Fibroblast of lung (primary cell): ENCODE measurements at regions not wholly inside any gene's neighbourhood (a gene's known extent, or its start where the extent isn't known, plus 50 kb on each side); places are given as distances from the start of the nearest gene placed in this dataset.

ENCODE experiments used
- DNase-seq, 2 donors: peaks; one replicate each; pipeline versions ENCODE4 v3.0.0 to v3.0.0-alpha.2; 2010; ENCODE audit warnings: low read depth in 2 of 2
- H2AFZ ChIP-seq: 2 replicates; pipeline ENCODE4 v1.5.1; 2012; ENCODE audit warnings: low read length, control low read depth, inconsistent platforms
- H3K27ac ChIP-seq: 2 replicates; pipeline ENCODE4 v1.5.1; 2011; ENCODE audit warnings: low read length, control low read depth; ENCODE audit not compliant: insufficient read depth
- H3K27me3 ChIP-seq: 2 replicates; pipeline ENCODE4 v1.5.1; 2011; ENCODE audit warnings: mild to moderate bottlenecking, low read length; ENCODE audit not compliant: control insufficient read depth, insufficient read depth
- H3K36me3 ChIP-seq: 2 replicates; pipeline ENCODE4 v1.5.1; 2011; ENCODE audit warnings: low read length; ENCODE audit not compliant: control insufficient read depth, insufficient read depth
- H3K4me1 ChIP-seq: 2 replicates; pipeline ENCODE4 v1.5.1; 2011; ENCODE audit warnings: low read length; ENCODE audit not compliant: control insufficient read depth, insufficient read depth; ENCODE audit errors: extremely low read depth
- H3K4me2 ChIP-seq: 2 replicates; pipeline ENCODE4 v1.5.1; 2011; ENCODE audit warnings: low read length, control low read depth; ENCODE audit not compliant: insufficient read depth; ENCODE audit errors: extremely low read depth
- H3K4me3 ChIP-seq, 4 experiments: fragments of 200-600 bp in 1 of 4; sonication (generic) in 1 of 4; replicated peaks in 1 of 4; 2 replicates each; pipeline ENCODE4 v1.5.1; 2011 to 2016; ENCODE audit warnings: low read length in 4 of 4, low read depth in 3 of 4, mild to moderate bottlenecking in 3 of 4, control low read depth in 2 of 4, inconsistent platforms in 1 of 4, mixed read lengths in 1 of 4; ENCODE audit not compliant: insufficient read depth in 1 of 4; ENCODE audit errors: control extremely low read depth in 1 of 4
- H3K79me2 ChIP-seq: 2 replicates; pipeline ENCODE4 v1.5.1; 2012; ENCODE audit warnings: mild to moderate bottlenecking, low read length, inconsistent platforms; ENCODE audit not compliant: control insufficient read depth, insufficient read depth
- H3K9ac ChIP-seq: 2 replicates; pipeline ENCODE4 v1.5.1; 2011; ENCODE audit warnings: mild to moderate bottlenecking, low read length, control low read depth; ENCODE audit not compliant: insufficient read depth
- H3K9me3 ChIP-seq: 2 replicates; pipeline ENCODE4 v1.5.1; 2012; ENCODE audit warnings: low read depth, low read length; ENCODE audit not compliant: control insufficient read depth, insufficient read depth
- H4K20me1 ChIP-seq: 2 replicates; pipeline ENCODE4 v1.5.1; 2011; ENCODE audit warnings: low read length; ENCODE audit not compliant: control insufficient read depth, insufficient read depth; ENCODE audit errors: extremely low read depth
- EZH2 ChIP-seq: IDR thresholded peaks from 2 replicates; pipeline ENCODE4 v1.5.1; 2012; ENCODE audit warnings: low read length, control low read depth, mild to moderate bottlenecking; ENCODE audit errors: missing control alignments
- TF ChIP-seq, protein P1 (sequence below), 2 donors: IDR thresholded peaks in 1 of 2; conservative IDR thresholded peaks in 1 of 2; 1 replicate in 1 of 2; 2 replicates in 1 of 2; pipeline ENCODE4 v1.5.1; 2011 to 2012; ENCODE audit warnings: low read length in 2 of 2, control low read depth in 1 of 2, inconsistent platforms in 1 of 2, low read depth in 1 of 2, mild to moderate bottlenecking in 1 of 2

DNA sequence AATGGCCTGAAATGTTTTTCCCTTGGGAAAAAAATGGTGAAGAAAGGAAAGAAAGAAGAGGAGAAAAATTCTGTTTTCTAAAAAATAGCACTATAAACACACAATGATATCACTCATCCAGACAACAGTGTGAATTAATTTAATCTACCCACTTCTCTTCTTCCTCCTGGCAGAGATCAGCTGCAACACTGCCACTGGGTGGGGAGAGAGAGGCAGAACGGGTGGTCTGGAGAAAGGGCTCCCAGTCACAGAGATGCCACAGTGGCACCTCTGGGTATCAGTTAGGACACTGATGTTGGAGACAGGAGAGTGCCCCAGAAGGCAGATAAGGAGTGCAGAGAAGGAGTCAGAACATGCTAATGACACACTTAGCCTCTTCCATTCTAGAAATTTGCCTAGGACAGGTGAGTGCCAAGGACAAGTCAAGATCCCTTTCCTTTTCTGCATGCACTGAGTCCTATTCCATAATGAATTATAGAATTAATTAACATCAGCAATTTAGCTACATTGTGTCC, 168.6 kb downstream of the SUCLA2 start:
- no peak overlapping the region for H3K4me3 ChIP-seq
- no peaks in the 10 kb centered on the region for H3K79me2 ChIP-seq
- H3K9me3 ChIP-seq, result no peaks in the 10 kb centered on the region
- no peak for TF ChIP-seq EZH2
- TF ChIP-seq, protein P1, sequence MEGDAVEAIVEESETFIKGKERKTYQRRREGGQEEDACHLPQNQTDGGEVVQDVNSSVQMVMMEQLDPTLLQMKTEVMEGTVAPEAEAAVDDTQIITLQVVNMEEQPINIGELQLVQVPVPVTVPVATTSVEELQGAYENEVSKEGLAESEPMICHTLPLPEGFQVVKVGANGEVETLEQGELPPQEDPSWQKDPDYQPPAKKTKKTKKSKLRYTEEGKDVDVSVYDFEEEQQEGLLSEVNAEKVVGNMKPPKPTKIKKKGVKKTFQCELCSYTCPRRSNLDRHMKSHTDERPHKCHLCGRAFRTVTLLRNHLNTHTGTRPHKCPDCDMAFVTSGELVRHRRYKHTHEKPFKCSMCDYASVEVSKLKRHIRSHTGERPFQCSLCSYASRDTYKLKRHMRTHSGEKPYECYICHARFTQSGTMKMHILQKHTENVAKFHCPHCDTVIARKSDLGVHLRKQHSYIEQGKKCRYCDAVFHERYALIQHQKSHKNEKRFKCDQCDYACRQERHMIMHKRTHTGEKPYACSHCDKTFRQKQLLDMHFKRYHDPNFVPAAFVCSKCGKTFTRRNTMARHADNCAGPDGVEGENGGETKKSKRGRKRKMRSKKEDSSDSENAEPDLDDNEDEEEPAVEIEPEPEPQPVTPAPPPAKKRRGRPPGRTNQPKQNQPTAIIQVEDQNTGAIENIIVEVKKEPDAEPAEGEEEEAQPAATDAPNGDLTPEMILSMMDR (conservative IDR thresholded peaks at IDR 0.05 in 1 of 2, IDR thresholded peaks at IDR 0.05 in 1 of 2; ENCODE audit: low read depth in 1 of 2, low read length in 2 of 2), result no peak
- no peak for DNase-seq
- no peak overlapping the region for H3K4me2 ChIP-seq
- no peaks in the 10 kb centered on the region for H3K27me3 ChIP-seq
- no peak overlapping the region for H2AFZ ChIP-seq
- no peak overlapping the region for H3K9ac ChIP-seq
- H3K4me1 ChIP-seq, result no peaks in the 10 kb centered on the region
- H4K20me1 ChIP-seq, result no peaks in the 10 kb centered on the region
- H3K27ac ChIP-seq, result no peak overlapping the region
- no peaks in the 10 kb centered on the region for H3K36me3 ChIP-seq

DNA sequence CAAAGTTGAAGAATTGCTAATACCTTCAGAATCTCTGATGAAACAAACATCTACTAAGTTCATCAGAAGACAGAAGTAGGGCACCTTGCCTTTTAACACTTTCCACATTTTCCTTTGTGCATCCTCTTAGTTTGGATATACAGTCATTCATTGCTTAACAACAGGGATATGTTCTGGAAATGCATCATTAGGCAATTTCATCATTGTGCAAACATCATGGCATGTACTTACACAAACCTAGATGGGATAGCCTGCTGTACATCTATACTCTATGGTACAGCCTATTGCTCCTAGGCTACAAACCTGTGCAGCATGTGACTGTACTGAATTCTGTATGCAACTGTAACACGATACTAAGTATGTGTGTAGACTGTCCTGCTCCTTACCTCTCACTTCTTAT, 169.8 kb downstream of the SUCLA2 start:
- H3K9me3 ChIP-seq, result no peaks in the 10 kb centered on the region
- TF ChIP-seq, protein P1 (conservative IDR thresholded peaks at IDR 0.05 in 1 of 2, IDR thresholded peaks at IDR 0.05 in 1 of 2; ENCODE audit: low read depth in 1 of 2, low read length in 2 of 2), result no peak
- no peak for TF ChIP-seq EZH2
- H3K4me1 ChIP-seq, result no peaks in the 10 kb centered on the region
- no peaks in the 10 kb centered on the region for H3K79me2 ChIP-seq
- H3K36me3 ChIP-seq, result no peaks in the 10 kb centered on the region
- no peak overlapping the region for H3K27ac ChIP-seq
- peak in 1 of 2 donors; percentile 34 for DNase-seq
- no peaks in the 10 kb centered on the region for H3K27me3 ChIP-seq
- no peak overlapping the region for H2AFZ ChIP-seq
- no peak overlapping the region for H3K4me3 ChIP-seq
- no peaks in the 10 kb centered on the region for H4K20me1 ChIP-seq
- no peak overlapping the region for H3K9ac ChIP-seq
- no peak overlapping the region for H3K4me2 ChIP-seq

DNA sequence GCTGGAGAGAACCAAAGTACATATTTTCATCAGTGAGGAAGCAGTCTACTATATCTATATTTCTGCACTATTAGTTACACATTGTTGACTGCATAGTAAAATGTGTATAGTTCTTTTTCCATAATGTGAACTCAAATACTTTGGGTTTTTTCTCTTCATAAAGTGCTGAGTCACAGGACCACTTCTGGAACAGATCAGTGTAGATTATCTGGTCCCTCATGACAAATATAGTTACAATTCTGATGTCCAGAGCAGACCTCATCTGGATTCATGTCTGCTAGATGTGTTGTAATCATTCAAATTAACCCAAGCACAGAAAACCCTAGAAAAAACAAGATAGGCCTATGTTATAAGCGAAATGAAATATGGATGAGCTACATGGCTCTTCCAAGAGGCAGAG, 171.4 kb downstream of the SUCLA2 start:
- H2AFZ ChIP-seq, result no peak overlapping the region
- peak in 1 of 2 donors; percentile 0 for DNase-seq
- no peak overlapping the region for H3K9ac ChIP-seq
- no peaks in the 10 kb centered on the region for H3K79me2 ChIP-seq
- H4K20me1 ChIP-seq, result no peaks in the 10 kb centered on the region
- H3K27ac ChIP-seq, result no peak overlapping the region
- H3K4me1 ChIP-seq, result no peaks in the 10 kb centered on the region
- no peaks in the 10 kb centered on the region for H3K9me3 ChIP-seq
- H3K36me3 ChIP-seq, result no peaks in the 10 kb centered on the region
- no peak overlapping the region for H3K4me2 ChIP-seq
- TF ChIP-seq EZH2, result no peak
- TF ChIP-seq, protein P1 (conservative IDR thresholded peaks at IDR 0.05 in 1 of 2, IDR thresholded peaks at IDR 0.05 in 1 of 2; ENCODE audit: low read depth in 1 of 2, low read length in 2 of 2), result no peak
- no peaks in the 10 kb centered on the region for H3K27me3 ChIP-seq
- no peak overlapping the region for H3K4me3 ChIP-seq
